HepG2 (cell line): ENCODE measurements at regions not wholly inside any gene's neighbourhood (a gene's known extent, or its start where the extent isn't known, plus 50 kb on each side); places are given as distances from the start of the nearest gene placed in this dataset.

Source experiments
- CTCF ChIP-seq: sonication (generic); formaldehyde crosslinking; IDR thresholded peaks from 2 replicates; pipeline ENCODE4 v1.5.0; 2020; ENCODE audit warnings: mild to moderate bottlenecking, missing genetic modification reagents, moderate library complexity
- GTF3A ChIP-seq: sonication (generic); formaldehyde crosslinking; conservative IDR thresholded peaks from 2 replicates; pipeline ENCODE4 v1.4.0; 2020; ENCODE audit warnings: mild to moderate bottlenecking, missing genetic modification reagents
- PCBP1 ChIP-seq: fragments of 200-400 bp; formaldehyde crosslinking; IDR thresholded peaks from 2 replicates; pipeline ENCODE4 v1.6.1; 2017; ENCODE audit warnings: mild to moderate bottlenecking, low read depth, low read length, borderline replicate concordance
- RAD21 ChIP-seq: fragments of 450-650 bp; formaldehyde crosslinking; IDR thresholded peaks from 2 replicates; pipeline ENCODE4 v1.5.0; 2020; ENCODE audit warnings: mild to moderate bottlenecking
- SALL1 ChIP-seq: sonication (generic); formaldehyde crosslinking; IDR thresholded peaks from 2 replicates; pipeline ENCODE4 v1.8.0; 2022; ENCODE audit warnings: mild to moderate bottlenecking, missing genetic modification reagents
- ZSCAN29 ChIP-seq: sonication (generic); formaldehyde crosslinking; conservative IDR thresholded peaks from 2 replicates; pipeline ENCODE4 v1.4.0; 2020; ENCODE audit warnings: mild to moderate bottlenecking, missing genetic modification reagents
- TF ChIP-seq, protein P1 (sequence below): sonication (generic); formaldehyde crosslinking; IDR thresholded peaks from 2 replicates; pipeline ENCODE4 v1.4.0; 2020; ENCODE audit warnings: mild to moderate bottlenecking, missing genetic modification reagents, borderline replicate concordance
- TF ChIP-seq, protein P2 (sequence below): sonication (generic); formaldehyde crosslinking; IDR thresholded peaks from 2 replicates; pipeline ENCODE4 v1.5.0; 2020; ENCODE audit warnings: missing genetic modification reagents, mild to moderate bottlenecking, borderline replicate concordance

GRCh38 chr6:170018422-170018935 is 267.1 kb downstream of the ERMARD start:
- TF ChIP-seq, protein P1, sequence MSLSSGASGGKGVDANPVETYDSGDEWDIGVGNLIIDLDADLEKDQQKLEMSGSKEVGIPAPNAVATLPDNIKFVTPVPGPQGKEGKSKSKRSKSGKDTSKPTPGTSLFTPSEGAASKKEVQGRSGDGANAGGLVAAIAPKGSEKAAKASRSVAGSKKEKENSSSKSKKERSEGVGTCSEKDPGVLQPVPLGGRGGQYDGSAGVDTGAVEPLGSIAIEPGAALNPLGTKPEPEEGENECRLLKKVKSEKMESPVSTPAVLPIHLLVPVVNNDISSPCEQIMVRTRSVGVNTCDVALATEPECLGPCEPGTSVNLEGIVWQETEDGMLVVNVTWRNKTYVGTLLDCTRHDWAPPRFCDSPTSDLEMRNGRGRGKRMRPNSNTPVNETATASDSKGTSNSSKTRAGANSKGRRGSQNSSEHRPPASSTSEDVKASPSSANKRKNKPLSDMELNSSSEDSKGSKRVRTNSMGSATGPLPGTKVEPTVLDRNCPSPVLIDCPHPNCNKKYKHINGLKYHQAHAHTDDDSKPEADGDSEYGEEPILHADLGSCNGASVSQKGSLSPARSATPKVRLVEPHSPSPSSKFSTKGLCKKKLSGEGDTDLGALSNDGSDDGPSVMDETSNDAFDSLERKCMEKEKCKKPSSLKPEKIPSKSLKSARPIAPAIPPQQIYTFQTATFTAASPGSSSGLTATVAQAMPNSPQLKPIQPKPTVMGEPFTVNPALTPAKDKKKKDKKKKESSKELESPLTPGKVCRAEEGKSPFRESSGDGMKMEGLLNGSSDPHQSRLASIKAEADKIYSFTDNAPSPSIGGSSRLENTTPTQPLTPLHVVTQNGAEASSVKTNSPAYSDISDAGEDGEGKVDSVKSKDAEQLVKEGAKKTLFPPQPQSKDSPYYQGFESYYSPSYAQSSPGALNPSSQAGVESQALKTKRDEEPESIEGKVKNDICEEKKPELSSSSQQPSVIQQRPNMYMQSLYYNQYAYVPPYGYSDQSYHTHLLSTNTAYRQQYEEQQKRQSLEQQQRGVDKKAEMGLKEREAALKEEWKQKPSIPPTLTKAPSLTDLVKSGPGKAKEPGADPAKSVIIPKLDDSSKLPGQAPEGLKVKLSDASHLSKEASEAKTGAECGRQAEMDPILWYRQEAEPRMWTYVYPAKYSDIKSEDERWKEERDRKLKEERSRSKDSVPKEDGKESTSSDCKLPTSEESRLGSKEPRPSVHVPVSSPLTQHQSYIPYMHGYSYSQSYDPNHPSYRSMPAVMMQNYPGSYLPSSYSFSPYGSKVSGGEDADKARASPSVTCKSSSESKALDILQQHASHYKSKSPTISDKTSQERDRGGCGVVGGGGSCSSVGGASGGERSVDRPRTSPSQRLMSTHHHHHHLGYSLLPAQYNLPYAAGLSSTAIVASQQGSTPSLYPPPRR (CRISPR knock-in tag): no peak
- TF ChIP-seq SALL1 (CRISPR knock-in tag) (no peak), ZSCAN29 (CRISPR knock-in tag) (no peak), RAD21 (CRISPR knock-in tag) (no peak), CTCF (CRISPR knock-in tag) (no peak), PCBP1 (no peak), GTF3A (no peak)
- TF ChIP-seq, protein P2, sequence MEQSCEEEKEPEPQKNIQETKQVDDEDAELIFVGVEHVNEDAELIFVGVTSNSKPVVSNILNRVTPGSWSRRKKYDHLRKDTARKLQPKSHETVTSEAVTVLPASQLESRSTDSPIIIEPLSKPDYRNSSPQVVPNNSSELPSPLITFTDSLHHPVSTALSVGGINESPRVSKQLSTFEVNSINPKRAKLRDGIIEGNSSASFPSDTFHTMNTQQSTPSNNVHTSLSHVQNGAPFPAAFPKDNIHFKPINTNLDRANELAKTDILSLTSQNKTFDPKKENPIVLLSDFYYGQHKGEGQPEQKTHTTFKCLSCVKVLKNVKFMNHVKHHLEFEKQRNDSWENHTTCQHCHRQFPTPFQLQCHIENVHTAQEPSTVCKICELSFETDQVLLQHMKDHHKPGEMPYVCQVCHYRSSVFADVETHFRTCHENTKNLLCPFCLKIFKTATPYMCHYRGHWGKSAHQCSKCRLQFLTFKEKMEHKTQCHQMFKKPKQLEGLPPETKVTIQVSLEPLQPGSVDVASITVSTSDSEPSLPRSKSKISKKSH (CRISPR knock-in tag): no peak
